DMS79 (cell line): ENCODE measurements at regions not wholly inside any gene's neighbourhood (a gene's known extent, or its start where the extent isn't known, plus 50 kb on each side); places are given as distances from the start of the nearest gene placed in this dataset.
"Not testable (repeated sequence)": the region's sequence is repeated elsewhere in the genome, so short reads cannot be mapped to it uniquely, and the experiment has no call there.

ENCODE experiments used
- DNase-seq: peaks from one replicate; lab custom pipeline; 2025; lab: John Stamatoyannopoulos, UW

- no peak for DNase-seq
Measured at GRCh38 chr12:124674937-124675336, 107.5 kb upstream of the NCOR2 start.

DNA sequence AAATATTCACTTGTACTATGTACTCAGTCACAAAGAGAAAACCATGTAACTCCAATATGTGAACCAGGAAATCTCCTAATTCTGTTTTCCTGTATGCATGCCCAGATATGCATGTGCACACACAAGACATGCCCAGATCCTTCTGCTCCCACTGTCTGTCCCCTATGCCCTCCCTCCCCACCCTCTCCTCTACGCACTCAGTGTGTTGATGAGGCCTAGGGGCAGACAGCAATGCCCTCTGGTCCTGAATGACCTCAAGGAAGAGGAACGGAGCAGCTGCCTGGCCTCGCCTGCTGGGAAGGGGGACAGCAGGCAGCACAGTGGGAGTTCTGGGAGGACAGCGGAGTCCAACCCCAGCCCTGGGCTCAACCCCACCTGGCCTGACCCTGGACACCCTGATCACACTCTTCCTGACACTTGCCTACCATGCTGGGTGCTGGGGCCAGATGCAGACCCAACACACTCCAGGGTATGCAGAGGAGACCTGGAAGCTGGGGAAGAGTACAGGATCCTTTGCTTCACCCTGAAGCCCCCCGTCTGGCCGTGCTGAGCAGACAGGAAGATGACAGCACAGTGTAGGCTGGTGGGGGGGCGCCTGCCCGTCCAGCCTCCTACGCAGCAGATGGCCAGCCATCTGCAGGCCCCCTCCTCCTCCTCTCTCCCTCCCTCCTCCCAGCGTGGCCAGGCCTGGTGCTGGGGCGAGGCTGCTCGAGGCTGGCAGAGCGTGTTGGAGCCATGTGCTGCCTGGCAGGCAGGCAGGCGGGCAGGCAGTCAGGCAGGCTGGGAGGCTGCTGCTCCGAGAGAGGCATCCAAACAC lies 106.6 kb upstream of the NCOR2 start:
- no peak for DNase-seq

- DNase-seq: not testable (repeated sequence)
Measured at GRCh38 chr12:124669271-124669721, 101.9 kb upstream of the NCOR2 start.

DNA sequence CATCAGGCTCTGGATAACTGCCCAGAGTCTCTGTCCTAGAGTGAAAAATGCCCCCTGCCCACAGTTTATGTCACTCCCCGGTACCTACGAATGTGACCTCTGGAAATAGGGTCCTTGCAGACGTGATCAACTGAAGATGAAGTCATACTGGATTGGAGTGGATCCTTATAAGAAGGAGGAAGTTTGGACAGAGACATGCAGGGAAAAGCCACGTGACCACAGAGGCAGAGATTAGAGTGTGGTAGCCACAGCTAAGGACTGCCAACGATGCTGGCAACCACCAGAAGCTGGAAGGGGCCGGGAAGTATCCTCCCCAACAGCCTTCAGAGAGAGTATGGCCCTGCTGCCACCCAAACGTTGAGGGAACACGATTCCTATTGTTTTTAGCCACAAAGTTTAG lies 101.2 kb upstream of the NCOR2 start:
- DNase-seq: no peak

- DNase-seq: peak; percentile 31
Measured at GRCh38 chr12:124667506-124668326, 100.3 kb upstream of the NCOR2 start.

DNA sequence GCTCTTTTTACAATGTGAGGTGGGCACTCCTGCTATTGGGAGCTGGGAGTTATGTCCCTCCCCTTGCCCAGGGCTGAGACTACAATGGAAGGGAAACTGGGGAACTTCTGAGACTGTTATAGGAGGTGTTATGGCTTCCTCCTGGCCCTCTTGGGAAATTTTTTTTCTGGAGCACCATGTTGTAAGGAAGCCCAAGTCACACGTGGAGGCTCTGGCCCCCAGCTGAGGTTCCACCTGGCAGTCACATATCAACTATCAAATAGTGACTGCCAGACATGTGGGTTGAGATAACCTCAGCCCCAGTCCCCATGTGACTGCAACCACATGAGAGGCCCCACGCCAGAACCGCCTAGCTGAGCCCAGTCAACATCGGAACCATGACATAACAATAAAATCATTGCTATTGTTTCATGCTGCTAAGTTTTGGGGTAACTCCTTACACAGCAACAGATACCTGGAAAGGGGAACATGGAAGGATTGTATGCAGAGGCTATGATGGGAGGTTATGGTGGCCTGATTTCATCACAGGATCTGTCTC lies 99.4 kb upstream of the NCOR2 start:
- DNase-seq: no peak

DNA sequence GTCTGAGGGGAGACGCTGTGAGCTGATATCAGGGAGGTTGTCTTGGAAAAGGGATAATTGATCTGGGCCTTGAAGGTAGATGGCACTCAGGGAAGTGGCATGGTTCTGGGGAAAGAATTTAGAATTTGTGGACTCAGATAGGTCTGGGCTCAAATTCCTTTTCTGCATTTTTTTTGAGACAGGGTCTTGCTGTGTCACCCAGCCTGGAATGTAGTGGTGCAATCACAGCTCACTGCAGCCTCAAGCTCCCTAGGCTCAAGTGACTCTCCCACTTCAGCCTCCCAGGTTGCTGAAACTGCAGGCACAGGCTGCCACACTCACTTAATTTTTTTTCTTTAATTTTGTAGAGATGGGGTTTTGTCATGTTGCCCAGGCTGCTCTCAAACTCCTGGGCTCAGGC lies 98.1 kb upstream of the NCOR2 start:
- DNase-seq: no peak

DNA sequence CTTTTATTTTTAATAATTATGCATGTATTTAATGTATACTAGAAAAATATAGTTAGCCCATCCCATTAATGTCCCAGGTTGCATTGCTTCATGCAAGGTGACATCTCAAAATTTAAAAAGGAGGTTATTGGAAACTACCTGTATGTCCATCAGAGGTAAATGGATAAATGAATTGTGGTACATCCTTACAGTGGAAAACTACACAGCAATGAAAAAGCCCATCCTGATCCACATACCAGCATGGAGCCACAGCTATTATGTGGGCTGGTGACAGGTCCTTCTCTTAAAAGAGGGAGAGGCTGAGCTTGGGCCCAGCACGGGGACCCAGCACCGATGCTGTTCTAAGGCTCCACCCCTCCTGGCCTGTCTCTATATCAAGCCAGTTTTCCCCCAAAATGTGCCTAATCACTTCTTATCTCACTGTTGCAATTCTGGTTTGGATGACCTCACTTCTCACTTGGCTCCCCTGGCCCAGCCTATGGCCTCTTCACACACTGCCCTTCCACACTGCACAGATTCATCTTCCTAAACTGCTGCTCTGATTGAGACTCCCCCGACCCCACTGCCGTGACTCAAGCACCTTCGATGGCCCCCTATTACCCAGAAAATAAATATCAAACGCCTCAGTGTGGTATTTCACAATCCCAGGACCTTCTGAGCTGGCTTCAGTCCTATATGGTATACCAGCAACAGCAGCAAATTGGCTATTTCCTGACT lies 97.1 kb upstream of the NCOR2 start:
- no peak for DNase-seq

DNA sequence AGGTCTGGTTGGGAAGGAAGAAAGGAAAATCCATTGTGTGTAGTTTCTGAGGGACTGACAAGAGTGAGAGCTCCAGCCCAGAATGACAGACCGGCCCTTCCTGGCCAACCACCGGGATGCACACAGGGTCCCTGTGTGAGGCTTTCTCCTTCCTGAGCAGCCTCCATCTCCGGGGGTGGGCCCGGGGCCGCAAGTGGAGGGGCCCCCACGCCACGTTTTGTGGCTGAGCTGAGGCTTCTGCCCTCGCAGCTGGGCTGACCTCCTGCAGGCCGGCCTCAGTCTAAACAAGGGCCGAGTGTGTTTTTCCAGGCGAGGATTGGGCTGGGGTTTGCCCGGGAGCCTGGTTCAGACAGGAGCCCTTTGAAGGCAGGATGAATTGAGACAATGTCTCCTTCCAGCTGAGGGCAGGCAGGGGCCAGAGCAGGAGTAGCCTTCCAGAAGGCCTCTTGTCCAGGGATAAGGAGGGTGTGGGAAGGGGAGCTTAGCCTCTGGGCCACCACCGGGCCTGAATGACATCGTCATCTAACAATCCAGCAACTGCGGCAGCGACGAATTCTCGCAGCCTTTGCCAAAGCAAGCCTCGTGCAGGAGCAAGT lies 96.5 kb upstream of the NCOR2 start:
- DNase-seq: no peak

DNA sequence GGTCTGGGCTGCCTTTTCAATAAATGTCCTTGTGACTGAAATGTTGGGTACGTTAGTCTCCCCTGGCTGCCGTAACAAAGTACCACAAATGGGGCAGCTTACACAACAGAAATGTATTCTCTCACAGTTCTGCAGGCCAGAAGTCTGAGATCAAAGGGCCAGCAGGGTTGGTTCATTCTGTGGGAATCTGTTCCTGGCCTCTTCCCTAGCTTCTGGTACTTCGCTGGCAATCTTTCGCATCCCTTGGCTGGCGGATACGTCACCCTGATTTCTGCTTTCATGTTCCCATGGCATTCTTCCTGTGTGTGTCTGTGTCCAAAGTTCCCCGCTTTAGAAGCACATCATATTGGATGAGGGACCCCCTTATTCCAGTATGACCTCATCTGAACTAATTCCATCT lies 95.8 kb upstream of the NCOR2 start:
- DNase-seq: no peak

GRCh38 chr12:124661341-124661740 lies 93.9 kb upstream of the NCOR2 start:
- no peak for DNase-seq

- DNase-seq: no peak
Measured at GRCh38 chr12:124660851-124661250, 93.4 kb upstream of the NCOR2 start.

- DNase-seq: no peak
Measured at GRCh38 chr12:124658806-124659402, 91.5 kb upstream of the NCOR2 start.

DNA sequence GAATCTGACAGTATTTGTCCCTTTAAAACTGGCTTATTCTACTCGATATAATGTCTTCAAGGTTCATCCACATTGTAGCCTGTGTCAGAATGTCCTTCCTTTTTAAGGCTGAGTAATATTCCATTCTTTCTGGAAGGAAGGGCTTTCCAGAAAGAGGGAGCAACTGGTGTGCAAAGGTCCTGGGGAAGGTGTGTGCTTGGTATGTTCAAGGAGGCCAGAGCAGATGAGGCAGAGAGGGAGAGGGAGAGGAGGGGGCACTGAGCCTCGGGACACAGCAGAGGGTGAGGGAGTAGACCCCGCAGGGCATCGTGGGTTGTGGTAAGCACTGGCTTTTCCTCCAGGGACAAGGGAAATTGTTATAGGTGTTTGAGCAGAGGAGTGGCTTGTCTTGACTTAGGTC lies 90.9 kb upstream of the NCOR2 start:
- no peak for DNase-seq

GRCh38 chr12:124656947-124657434 lies 89.6 kb upstream of the NCOR2 start:
- DNase-seq: no peak

DNA sequence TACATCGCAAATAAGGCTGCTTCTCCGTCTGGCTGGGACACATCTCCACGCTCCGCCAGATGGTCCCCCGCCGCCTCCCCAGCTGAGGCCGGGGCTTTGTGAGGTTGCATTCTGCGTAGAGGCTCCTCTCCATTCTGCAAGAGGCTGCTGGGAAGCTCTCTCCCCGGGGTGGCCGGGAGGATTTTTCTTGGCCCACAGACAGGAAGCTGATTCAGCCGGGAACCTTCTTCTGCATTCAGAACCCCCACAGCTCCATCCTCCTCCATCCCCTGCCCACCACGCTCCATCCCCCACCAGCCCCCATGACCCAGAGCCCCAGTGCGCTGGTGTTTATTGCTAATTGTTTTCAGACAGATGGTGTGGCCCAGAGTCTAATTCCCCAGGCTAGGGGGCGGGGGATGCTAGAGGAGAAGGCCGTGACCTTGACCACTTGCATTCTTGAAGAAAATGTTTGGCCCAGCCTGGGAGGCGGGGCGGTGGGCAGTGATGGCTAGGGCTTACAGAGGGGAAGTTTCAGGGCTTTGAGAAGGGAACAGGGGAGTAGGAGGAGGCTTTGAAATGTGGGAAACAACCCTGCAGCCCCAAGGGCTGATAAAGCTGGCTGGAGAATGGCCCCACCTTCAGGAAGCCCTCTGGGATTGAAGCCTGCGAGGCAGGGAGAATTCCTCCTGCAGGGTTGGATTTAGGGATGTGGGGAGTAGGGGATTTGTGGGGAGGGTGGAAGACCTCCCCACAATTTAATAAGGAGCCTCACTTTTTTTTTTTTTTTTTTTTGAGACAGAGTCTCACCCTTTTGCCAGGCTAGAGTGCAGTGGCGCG lies 88.5 kb upstream of the NCOR2 start:
- peak; percentile 66 for DNase-seq

DNA sequence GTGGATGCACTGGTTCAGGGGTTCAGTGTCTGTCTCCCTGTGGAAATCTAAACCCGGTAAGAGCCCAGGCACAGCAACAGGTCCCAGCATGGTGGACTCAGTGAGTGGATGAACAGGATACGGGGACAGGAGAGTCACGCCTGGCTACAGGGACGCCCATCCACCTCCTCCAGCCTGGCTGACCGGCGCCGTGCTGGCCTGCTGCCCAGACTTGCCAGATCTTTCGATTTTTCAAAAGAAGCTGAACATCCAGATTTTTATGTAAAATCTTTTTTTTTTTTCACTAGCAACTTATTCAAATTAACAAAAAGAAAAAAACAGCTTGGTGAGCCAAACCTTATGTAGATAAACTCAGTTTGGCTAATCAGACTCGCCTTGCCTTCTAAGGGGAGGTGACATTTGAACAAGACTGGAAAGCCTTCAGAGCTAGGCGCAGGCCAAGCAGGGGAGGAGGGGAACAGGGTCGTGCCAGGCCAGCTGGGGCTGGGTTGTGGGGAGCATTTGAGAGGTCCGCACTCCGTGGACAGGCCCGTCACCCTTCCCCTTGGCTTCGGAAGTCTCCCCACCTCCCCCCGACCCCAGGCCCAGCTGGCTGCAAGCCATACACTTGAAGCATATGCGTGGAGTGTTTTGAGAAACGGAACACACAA lies 87.8 kb upstream of the NCOR2 start:
- peak; percentile 64 for DNase-seq

GRCh38 chr12:124654666-124655047 lies 87.2 kb upstream of the NCOR2 start:
- no peak for DNase-seq

DNA sequence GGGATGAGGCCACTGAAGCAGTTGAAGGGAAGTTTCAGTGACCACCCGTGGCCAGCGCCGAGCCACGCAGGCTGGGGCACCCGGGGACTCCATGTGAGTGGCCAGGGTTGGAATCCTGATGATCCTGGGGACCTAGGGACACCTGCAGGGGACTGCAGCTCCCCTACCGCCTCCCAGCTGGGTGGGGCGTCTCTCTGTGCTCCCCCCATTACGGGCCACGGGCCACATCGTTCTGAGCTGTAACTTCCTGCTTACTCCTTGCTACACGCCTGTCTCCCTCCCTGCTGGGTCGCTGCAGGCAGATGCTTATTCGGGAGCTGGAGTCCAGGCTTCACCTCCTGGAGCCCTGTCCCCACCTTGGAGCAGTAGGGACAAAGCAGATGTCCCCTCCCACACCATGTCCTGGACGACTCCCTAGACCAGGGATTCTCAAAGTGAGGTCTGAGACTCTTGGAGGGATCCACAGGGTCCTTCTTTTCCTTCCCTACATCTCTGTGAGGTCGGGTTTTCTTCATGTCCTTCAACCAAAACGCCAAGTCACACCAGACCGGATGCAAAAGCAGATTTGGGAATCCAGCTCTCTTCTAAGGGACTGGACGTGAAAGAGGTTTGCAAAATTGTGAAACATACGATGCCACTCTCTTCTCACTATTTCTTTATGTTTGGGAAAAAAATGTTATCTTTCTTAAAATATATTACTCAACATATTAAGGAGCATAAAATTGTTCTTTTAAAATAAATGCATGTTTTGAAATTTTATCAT lies 85.9 kb upstream of the NCOR2 start:
- DNase-seq: no peak
